ENCODE measurements at regions not wholly inside any gene's neighbourhood (a gene's known extent, or its start where the extent isn't known, plus 50 kb on each side); places are given as distances from the start of the nearest gene placed in this dataset.

- TF ChIP-seq, protein P1, sequence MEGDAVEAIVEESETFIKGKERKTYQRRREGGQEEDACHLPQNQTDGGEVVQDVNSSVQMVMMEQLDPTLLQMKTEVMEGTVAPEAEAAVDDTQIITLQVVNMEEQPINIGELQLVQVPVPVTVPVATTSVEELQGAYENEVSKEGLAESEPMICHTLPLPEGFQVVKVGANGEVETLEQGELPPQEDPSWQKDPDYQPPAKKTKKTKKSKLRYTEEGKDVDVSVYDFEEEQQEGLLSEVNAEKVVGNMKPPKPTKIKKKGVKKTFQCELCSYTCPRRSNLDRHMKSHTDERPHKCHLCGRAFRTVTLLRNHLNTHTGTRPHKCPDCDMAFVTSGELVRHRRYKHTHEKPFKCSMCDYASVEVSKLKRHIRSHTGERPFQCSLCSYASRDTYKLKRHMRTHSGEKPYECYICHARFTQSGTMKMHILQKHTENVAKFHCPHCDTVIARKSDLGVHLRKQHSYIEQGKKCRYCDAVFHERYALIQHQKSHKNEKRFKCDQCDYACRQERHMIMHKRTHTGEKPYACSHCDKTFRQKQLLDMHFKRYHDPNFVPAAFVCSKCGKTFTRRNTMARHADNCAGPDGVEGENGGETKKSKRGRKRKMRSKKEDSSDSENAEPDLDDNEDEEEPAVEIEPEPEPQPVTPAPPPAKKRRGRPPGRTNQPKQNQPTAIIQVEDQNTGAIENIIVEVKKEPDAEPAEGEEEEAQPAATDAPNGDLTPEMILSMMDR (conservative IDR thresholded peaks at IDR 0.05): no peak
- TF ChIP-seq EZH2 (IDR thresholded peaks at IDR 0.05; ENCODE audit: low read depth): no peak
Measured at GRCh38 chr17:70961341-70961740, 792.0 kb downstream of the KCNJ2 start.

All from PC-9 (cell line).